ENCODE measurements at regions not wholly inside any gene's neighbourhood (a gene's known extent, or its start where the extent isn't known, plus 50 kb on each side); places are given as distances from the start of the nearest gene placed in this dataset.

DNA sequence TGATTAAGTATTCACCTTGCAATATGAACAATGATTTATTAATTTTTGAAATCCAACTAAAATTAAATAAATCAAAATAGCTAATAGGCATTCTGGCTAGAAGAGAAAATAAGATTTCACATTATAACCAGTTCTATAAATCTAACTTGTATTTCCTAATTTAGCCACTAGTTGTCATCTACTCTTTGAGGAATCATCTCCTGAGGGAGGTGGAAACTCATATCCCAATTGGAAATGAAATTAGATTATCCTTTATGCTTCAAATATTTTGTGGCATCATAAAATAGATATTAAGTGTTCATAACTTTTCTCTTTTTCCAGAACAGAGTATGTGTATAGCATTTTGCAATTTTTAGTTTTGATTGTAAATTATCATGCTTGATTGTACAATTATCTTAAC, 558.5 kb upstream of the DIAPH2 start:
- TF ChIP-seq, protein P1, sequence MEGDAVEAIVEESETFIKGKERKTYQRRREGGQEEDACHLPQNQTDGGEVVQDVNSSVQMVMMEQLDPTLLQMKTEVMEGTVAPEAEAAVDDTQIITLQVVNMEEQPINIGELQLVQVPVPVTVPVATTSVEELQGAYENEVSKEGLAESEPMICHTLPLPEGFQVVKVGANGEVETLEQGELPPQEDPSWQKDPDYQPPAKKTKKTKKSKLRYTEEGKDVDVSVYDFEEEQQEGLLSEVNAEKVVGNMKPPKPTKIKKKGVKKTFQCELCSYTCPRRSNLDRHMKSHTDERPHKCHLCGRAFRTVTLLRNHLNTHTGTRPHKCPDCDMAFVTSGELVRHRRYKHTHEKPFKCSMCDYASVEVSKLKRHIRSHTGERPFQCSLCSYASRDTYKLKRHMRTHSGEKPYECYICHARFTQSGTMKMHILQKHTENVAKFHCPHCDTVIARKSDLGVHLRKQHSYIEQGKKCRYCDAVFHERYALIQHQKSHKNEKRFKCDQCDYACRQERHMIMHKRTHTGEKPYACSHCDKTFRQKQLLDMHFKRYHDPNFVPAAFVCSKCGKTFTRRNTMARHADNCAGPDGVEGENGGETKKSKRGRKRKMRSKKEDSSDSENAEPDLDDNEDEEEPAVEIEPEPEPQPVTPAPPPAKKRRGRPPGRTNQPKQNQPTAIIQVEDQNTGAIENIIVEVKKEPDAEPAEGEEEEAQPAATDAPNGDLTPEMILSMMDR (IDR thresholded peaks at IDR 0.05): no peak
- no peak for TF ChIP-seq POLR2AphosphoS5 (IDR thresholded peaks at IDR 0.05)
- TF ChIP-seq POLR2A (IDR thresholded peaks at IDR 0.05): no peak

All from breast epithelium (tissue), 3 donors.